Testis (tissue), 2 donors: ENCODE measurements at regions not wholly inside any gene's neighbourhood (a gene's known extent, or its start where the extent isn't known, plus 50 kb on each side); places are given as distances from the start of the nearest gene placed in this dataset.

Experiments used
- CTCF ChIP-seq, 3 experiments: fragments of 450-650 bp in 2 of 3; fragments of 200-600 bp in 1 of 3; sonication (generic) in 1 of 3; IDR thresholded peaks; one replicate each; pipeline ENCODE4 v1.5.1; 2016 to 2019; ENCODE audit warnings: antibody characterized with exemption in 3 of 3, mild to moderate bottlenecking in 2 of 3, moderate library complexity in 1 of 3
- POLR2A ChIP-seq: fragments of 450-650 bp; IDR thresholded peaks from one replicate; pipeline ENCODE4 v1.6.1; 2017; ENCODE audit warnings: antibody characterized with exemption, mild to moderate bottlenecking, moderate library complexity

GRCh38 chr2:19702267-19702666 is 199.5 kb downstream of the TTC32 start:
- no peak for TF ChIP-seq CTCF (IDR thresholded peaks at IDR 0.05)
- TF ChIP-seq POLR2A: no peak
